Sigmoid colon (tissue), 4 donors: ENCODE measurements at regions not wholly inside any gene's neighbourhood (a gene's known extent, or its start where the extent isn't known, plus 50 kb on each side); places are given as distances from the start of the nearest gene placed in this dataset.

Source experiments
- POLR2AphosphoS5 ChIP-seq, 4 donors: sonication (generic); formaldehyde crosslinking; IDR thresholded peaks; one replicate each; pipeline ENCODE4 v1.6.1; 2017; ENCODE audit warnings: antibody characterized with exemption in 4 of 4
- TF ChIP-seq, protein P1 (sequence below), 4 experiments: fragments of 450-650 bp in 3 of 4; fragments of 200-600 bp in 1 of 4; IDR thresholded peaks; one replicate each; pipeline ENCODE4 v1.5.1; 2016 to 2019; ENCODE audit warnings: antibody characterized with exemption in 4 of 4, mild to moderate bottlenecking in 3 of 4, moderate library complexity in 2 of 4

DNA sequence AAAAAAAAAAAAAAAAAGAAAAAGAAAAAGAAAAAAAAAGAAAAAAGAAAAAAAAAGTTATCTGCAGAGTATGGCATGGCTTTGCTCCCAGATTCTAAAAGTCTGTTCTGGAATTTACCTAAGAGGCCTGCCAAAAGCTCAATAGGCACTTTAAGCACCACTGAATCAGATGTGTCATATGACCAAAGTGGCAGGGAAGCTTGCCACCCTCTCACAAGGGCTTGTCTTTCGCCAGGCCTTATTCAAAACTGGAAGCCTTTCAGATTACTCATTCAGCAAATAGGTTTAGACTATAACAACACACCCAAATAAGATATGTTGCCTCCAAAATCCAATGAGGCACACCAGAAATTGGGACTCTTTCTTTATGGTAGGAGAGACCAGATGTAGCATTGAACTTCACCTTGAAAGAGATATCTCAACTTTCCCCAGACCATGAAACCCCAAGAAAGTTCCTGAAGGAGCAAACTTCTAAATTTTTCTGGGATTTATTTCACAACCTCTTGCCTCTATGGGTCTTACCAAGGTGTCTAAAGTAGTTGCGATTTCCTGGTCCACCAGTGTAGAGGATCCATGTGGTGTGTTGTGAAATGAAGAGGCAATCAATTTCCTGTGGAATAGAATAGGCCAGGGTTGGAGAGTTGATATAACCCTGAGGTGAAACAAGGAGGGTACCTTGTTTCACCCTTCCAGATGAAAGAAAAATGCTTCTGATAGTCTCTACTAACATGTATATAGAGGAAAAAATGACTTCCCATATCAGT is 218.8 kb downstream of the DAD1 start:
- TF ChIP-seq, protein P1, sequence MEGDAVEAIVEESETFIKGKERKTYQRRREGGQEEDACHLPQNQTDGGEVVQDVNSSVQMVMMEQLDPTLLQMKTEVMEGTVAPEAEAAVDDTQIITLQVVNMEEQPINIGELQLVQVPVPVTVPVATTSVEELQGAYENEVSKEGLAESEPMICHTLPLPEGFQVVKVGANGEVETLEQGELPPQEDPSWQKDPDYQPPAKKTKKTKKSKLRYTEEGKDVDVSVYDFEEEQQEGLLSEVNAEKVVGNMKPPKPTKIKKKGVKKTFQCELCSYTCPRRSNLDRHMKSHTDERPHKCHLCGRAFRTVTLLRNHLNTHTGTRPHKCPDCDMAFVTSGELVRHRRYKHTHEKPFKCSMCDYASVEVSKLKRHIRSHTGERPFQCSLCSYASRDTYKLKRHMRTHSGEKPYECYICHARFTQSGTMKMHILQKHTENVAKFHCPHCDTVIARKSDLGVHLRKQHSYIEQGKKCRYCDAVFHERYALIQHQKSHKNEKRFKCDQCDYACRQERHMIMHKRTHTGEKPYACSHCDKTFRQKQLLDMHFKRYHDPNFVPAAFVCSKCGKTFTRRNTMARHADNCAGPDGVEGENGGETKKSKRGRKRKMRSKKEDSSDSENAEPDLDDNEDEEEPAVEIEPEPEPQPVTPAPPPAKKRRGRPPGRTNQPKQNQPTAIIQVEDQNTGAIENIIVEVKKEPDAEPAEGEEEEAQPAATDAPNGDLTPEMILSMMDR (IDR thresholded peaks at IDR 0.05) = no peak
- no peak for TF ChIP-seq POLR2AphosphoS5 (IDR thresholded peaks at IDR 0.05)
